Activated CD4-positive, alpha-beta T cell treated with anti-CD3 and anti-CD28 coated beads, Interleukin-2, Interleukin-6, amounts not matched to agents 100 ng/mL and 50 ng/mL, durations not matched to agents 16 hours and 8 hours (primary cell): ENCODE measurements at regions not wholly inside any gene's neighbourhood (a gene's known extent, or its start where the extent isn't known, plus 50 kb on each side); places are given as distances from the start of the nearest gene placed in this dataset.
"Not testable (repeated sequence)": the region's sequence is repeated elsewhere in the genome, so short reads cannot be mapped to it uniquely, and the experiment has no call there.

Source experiments
- DNase-seq: peaks from one replicate; pipeline ENCODE4 v3.0.0-alpha.2; 2020

GRCh38 chr1:214095896-214096295, 108.1 kb downstream of the PROX1 start:
- DNase-seq, result not testable (repeated sequence)

GRCh38 chr1:214101246-214101645, 113.5 kb downstream of the PROX1 start:
- no peak for DNase-seq

- no peak for DNase-seq
These were observed 114.1 kb downstream of the PROX1 start for GRCh38 chr1:214101828-214102227.

GRCh38 chr1:214102907-214103306, 115.1 kb downstream of the PROX1 start:
- no peak for DNase-seq

- DNase-seq, result no peak
These were observed 116.0 kb downstream of the PROX1 start for GRCh38 chr1:214103778-214104177.

- no peak for DNase-seq
These were observed 118.6 kb downstream of the PROX1 start for GRCh38 chr1:214106375-214106774.

- DNase-seq, result no peak
These were observed 119.7 kb downstream of the PROX1 start for GRCh38 chr1:214107322-214108096.

- DNase-seq, result no peak
These were observed 120.3 kb downstream of the PROX1 start for GRCh38 chr1:214108097-214108446.

- DNase-seq, result no peak
These were observed 124.0 kb downstream of the PROX1 start for GRCh38 chr1:214111796-214112195.

GRCh38 chr1:214116258-214116657, 128.5 kb downstream of the PROX1 start:
- DNase-seq, result no peak

GRCh38 chr1:214117780-214118179, 130.0 kb downstream of the PROX1 start:
- no peak for DNase-seq

- DNase-seq, result no peak
These were observed 132.4 kb downstream of the PROX1 start for GRCh38 chr1:214120191-214120590.

GRCh38 chr1:214120951-214121350, 133.2 kb downstream of the PROX1 start:
- no peak for DNase-seq

GRCh38 chr1:214122110-214122509, 134.3 kb downstream of the PROX1 start:
- DNase-seq, result no peak

GRCh38 chr1:214123061-214123784, 135.4 kb downstream of the PROX1 start:
- peak; percentile 7 for DNase-seq

- no peak for DNase-seq
These were observed 136.6 kb downstream of the PROX1 start for GRCh38 chr1:214124281-214124805.

GRCh38 chr1:214124915-214125314, 137.1 kb downstream of the PROX1 start:
- DNase-seq, result no peak

GRCh38 chr1:214125819-214126218, 138.0 kb downstream of the PROX1 start:
- DNase-seq, result no peak

GRCh38 chr1:214126697-214127146, 138.9 kb downstream of the PROX1 start:
- no peak for DNase-seq

- DNase-seq, result no peak
These were observed 139.9 kb downstream of the PROX1 start for GRCh38 chr1:214127705-214128104.

GRCh38 chr1:214135886-214136285, 145.1 kb upstream of the SMYD2 start:
- DNase-seq, result no peak

- DNase-seq, result no peak
These were observed 144.5 kb upstream of the SMYD2 start for GRCh38 chr1:214136324-214136919.

- DNase-seq, result no peak
These were observed 139.5 kb upstream of the SMYD2 start for GRCh38 chr1:214141486-214141885.
